Activated CD4-positive, alpha-beta T cell treated with anti-CD3 and anti-CD28 coated beads, Interleukin-2, amount 10 ng/mL, durations not matched to agents 7 days and 5 days (primary cell): ENCODE measurements at regions not wholly inside any gene's neighbourhood (a gene's known extent, or its start where the extent isn't known, plus 50 kb on each side); places are given as distances from the start of the nearest gene placed in this dataset.

ENCODE experiments used
- CTCF ChIA-PET: fragments of 350-600 bp; sonication (Branson Sonifier 250); formaldehyde crosslinking; loops from one replicate; lab custom pipeline; 2021; ENCODE audit warnings: antibody characterized with exemption; lab: Charles Lee
- POLR2A ChIA-PET: fragments of 350-600 bp; sonication (Branson Sonifier 250); formaldehyde crosslinking; loops from one replicate; lab custom pipeline; 2021; ENCODE audit warnings: antibody characterized with exemption; lab: Charles Lee
- DNase-seq: peaks from one replicate; pipeline ENCODE4 v3.0.0-alpha.2; 2020
- H3K27ac Mint-ChIP-seq: one replicate; pipeline ENCODE4 v1.8.0; 2021; ENCODE audit warnings: mild to moderate bottlenecking, moderate library complexity, mixed read lengths
- H3K27me3 Mint-ChIP-seq: one replicate; pipeline ENCODE4 v1.8.0; 2021; ENCODE audit warnings: mixed read lengths
- H3K36me3 Mint-ChIP-seq: one replicate; pipeline ENCODE4 v1.8.0; 2021; ENCODE audit warnings: low read depth, mixed read lengths
- H3K4me1 Mint-ChIP-seq: one replicate; pipeline ENCODE4 v1.8.0; 2021; ENCODE audit warnings: mixed read lengths
- H3K4me3 Mint-ChIP-seq: one replicate; pipeline ENCODE4 v1.8.0; 2021; ENCODE audit warnings: mild to moderate bottlenecking, moderate library complexity, mixed read lengths
- H3K9me3 Mint-ChIP-seq: one replicate; pipeline ENCODE4 v1.8.0; 2021; ENCODE audit warnings: mixed read lengths

DNA sequence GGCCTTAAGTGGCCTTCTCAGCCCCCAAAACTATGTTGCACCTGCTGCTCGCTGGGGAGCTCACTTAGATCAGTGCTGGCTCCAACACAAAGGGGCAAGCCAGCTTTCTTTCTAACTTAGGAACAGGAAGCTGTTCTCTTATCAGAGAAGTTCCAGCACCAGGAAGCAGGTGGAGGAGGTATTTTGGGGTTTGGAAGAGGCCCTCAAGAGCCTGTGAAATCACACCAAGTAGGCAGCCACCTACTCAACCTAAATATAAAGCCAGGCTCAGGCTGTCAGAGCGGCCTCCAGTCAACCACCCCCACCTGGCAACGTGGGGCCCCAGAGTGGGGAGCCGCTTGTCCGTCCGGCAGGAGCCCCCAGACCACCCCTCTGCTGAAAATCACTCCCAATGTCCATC lies 152.8 kb downstream of the OLFM1 start:
- DNase-seq, result no peak
- ChIA-PET POLR2A (no interaction called here), CTCF (no interaction called here)
- Mint-ChIP-seq H3K4me1 (no peaks in the 10 kb centered on the region), H3K4me3 (no peak overlapping the region), H3K36me3 (no peaks in the 10 kb centered on the region), H3K27me3 (no peaks in the 10 kb centered on the region), H3K9me3 (no peaks in the 10 kb centered on the region), H3K27ac (no peak overlapping the region)

DNA sequence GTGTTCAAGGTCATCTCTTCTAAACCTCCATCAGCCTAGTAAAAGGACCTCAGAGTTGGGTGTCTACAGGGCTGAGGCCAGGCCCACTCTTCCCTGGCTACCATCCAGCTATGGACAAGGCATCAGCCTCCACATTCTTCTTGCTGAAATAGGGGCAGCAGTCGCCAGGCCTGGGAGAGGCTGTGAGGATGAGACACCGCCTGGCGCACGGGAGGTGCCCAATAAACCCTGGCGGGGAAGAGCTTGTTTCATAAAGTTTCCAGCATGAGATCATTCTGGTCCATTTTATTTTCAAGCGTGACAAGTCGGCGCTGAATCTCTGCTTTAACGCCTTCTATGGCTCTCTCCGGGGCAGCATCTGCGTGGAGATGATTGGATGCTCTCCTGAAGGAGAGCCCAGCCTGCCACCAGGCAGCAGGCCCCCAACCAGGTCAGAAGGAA lies 153.4 kb downstream of the OLFM1 start:
- no peaks in the 10 kb centered on the region for H3K27me3 Mint-ChIP-seq
- no peak overlapping the region for H3K4me3 Mint-ChIP-seq
- H3K27ac Mint-ChIP-seq, result no peak overlapping the region
- H3K36me3 Mint-ChIP-seq, result no peaks in the 10 kb centered on the region
- POLR2A ChIA-PET, result no interaction called here
- no peak for DNase-seq
- CTCF ChIA-PET, result no interaction called here
- H3K4me1 Mint-ChIP-seq, result no peaks in the 10 kb centered on the region
- H3K9me3 Mint-ChIP-seq, result no peaks in the 10 kb centered on the region

GRCh38 chr9:135241381-135242048 lies 154.0 kb downstream of the OLFM1 start:
- H3K27me3 Mint-ChIP-seq, result no peaks in the 10 kb centered on the region
- no peak overlapping the region for H3K4me3 Mint-ChIP-seq
- no peaks in the 10 kb centered on the region for H3K36me3 Mint-ChIP-seq
- no peaks in the 10 kb centered on the region for H3K4me1 Mint-ChIP-seq
- H3K9me3 Mint-ChIP-seq, result no peaks in the 10 kb centered on the region
- H3K27ac Mint-ChIP-seq, result no peak overlapping the region
- ChIA-PET POLR2A (no interaction called here), CTCF (no interaction called here)
- DNase-seq, result no peak

GRCh38 chr9:135242049-135242396 lies 154.6 kb downstream of the OLFM1 start:
- H3K27ac Mint-ChIP-seq, result no peak overlapping the region
- ChIA-PET CTCF (no interaction called here), POLR2A (no interaction called here)
- H3K4me1 Mint-ChIP-seq, result no peaks in the 10 kb centered on the region
- no peaks in the 10 kb centered on the region for H3K9me3 Mint-ChIP-seq
- H3K4me3 Mint-ChIP-seq, result no peak overlapping the region
- H3K27me3 Mint-ChIP-seq, result no peaks in the 10 kb centered on the region
- DNase-seq, result no peak
- H3K36me3 Mint-ChIP-seq, result no peaks in the 10 kb centered on the region

DNA sequence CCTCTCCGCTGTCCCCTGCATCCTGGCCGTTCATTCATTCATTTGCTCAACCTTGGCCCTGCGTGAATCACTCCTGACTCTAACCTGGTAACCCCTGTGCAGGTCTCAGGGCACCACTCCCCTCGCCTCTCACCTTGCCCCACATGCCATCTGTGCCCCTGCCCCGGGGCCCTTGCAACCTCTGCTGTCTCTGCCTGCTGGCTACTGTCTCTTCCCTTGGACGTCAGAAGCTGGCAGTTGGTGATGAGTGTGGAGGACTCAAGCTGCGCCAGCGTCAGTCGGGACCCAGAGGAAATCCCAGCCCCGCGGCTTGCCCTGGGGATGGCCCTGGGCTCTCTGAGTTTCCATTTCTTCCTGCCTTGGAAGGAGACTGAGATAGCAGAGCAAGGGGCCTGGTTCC lies 154.9 kb downstream of the OLFM1 start:
- CTCF ChIA-PET, result no interaction called here

GRCh38 chr9:135243201-135244190 lies 156.0 kb downstream of the OLFM1 start:
- Mint-ChIP-seq H3K36me3 (no peaks in the 10 kb centered on the region), H3K9me3 (no peaks in the 10 kb centered on the region), H3K4me1 (no peaks in the 10 kb centered on the region), H3K27me3 (no peaks in the 10 kb centered on the region), H3K27ac (no peak overlapping the region), H3K4me3 (no peak overlapping the region)
- CTCF ChIA-PET, result no interaction called here
- POLR2A ChIA-PET, result no interaction called here
- no peak for DNase-seq

More for the DNA sequence above, 154.9 kb downstream of the OLFM1 start:
- no peak for DNase-seq
- Mint-ChIP-seq H3K9me3 (no peaks in the 10 kb centered on the region), H3K27me3 (no peaks in the 10 kb centered on the region), H3K36me3 (no peaks in the 10 kb centered on the region), H3K27ac (no peak overlapping the region), H3K4me1 (no peaks in the 10 kb centered on the region), H3K4me3 (no peak overlapping the region)
- POLR2A ChIA-PET, result no interaction called here

DNA sequence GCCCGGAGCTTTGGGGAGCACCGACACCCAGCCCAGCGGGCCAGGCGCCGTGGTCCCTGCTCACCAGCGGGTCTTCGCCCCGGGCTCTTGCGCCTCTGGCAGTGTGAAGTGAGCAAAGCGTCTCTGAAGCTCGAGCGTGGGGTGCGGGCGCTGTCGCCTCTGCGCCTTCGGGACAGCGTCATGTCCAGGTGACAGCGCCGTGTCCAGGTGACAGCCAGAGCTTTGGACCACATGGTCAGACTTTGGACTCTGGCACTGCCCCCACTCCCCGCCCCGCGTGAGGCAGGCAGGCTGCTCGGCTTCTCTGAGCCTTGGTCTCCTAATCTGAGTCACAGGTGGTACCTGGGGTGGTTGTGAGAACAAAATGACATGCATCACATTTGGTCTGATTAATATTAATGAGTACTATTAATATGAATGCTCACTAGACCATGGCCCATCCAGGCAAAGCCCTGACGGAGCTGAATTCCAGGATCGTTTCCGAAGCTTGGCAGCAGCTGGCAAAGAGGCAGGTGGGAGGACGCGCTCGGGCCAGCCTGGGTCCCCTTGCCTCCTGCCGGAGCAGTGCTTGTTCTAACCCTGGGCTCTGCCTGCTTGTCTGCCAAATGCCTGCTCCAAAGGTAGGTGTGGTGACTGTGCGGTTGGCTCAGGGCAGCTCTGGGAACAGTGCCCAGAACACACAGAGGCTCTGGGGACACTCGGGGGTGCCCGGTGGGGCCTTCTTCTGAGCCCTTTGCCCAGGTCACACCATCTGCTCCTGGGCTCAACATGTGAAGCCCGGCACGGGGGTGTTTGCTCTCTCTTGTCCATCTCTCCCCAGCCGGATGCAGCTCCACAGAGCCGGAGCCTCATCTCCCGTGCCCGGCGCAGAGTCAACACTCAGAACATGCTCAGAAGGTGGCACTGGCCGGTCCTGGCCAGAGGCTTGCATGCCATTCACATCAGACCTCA lies 157.1 kb downstream of the OLFM1 start:
- no peak for DNase-seq
- H3K27me3 Mint-ChIP-seq, result no peaks in the 10 kb centered on the region
- H3K4me3 Mint-ChIP-seq, result no peak overlapping the region
- H3K27ac Mint-ChIP-seq, result no peak overlapping the region
- no peaks in the 10 kb centered on the region for H3K4me1 Mint-ChIP-seq
- CTCF ChIA-PET, result no interaction called here
- POLR2A ChIA-PET, result no interaction called here
- H3K36me3 Mint-ChIP-seq, result no peaks in the 10 kb centered on the region
- no peaks in the 10 kb centered on the region for H3K9me3 Mint-ChIP-seq

- Mint-ChIP-seq H3K36me3 (no peaks in the 10 kb centered on the region), H3K4me3 (no peak overlapping the region), H3K27ac (no peak overlapping the region), H3K4me1 (no peaks in the 10 kb centered on the region), H3K9me3 (no peaks in the 10 kb centered on the region), H3K27me3 (no peaks in the 10 kb centered on the region)
- DNase-seq, result no peak
- ChIA-PET CTCF (no interaction called here), POLR2A (no interaction called here)
Observed at GRCh38 chr9:135245482-135246247, 158.2 kb downstream of the OLFM1 start.

DNA sequence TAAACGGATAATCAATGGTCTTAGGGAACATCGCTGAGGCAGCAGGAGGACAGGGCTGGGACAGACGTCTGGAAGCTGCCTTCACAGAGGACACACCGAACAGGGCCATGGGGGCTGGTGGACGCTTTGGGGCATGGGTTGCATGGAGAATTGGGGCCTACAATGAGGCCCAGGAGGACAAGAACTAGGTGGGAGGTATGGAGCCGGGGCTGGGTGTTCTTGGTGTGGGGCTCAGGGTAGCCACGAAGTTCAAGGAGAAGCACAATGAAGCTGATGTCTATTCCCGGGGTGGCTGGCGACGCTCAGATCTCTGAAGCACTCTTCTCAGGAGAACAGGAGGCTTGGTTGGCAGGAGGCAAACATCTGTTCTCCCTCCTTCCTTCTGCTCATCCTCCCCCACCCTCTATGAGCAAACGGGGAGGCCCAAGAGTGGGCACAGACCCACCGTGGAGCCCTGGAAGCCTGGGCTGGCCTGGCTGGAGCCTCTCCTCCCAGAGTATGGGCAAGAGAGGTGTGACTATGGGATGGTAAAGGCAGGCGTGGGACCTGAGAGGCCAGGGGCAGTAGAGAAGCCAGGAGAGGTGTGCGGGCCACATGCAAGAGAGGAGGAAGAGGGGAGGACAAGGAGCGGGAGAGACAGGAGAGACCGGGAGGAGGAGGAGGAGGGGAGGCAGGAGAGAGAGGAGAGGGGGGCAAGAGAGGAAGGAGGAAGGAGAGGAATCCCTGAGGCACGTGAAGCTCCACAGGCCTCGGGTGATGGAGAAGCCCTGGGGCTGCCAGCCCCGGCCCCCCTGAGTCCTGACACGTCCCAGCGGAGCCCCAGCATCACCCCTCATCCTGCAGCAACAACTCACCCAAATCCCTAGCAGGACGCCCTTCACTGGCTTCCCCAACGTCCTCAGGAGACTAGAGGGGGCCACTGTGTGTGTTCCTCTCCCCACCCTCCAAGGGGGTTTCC lies 159.1 kb downstream of the OLFM1 start:
- H3K4me1 Mint-ChIP-seq, result no peaks in the 10 kb centered on the region
- no peaks in the 10 kb centered on the region for H3K36me3 Mint-ChIP-seq
- DNase-seq, result no peak
- ChIA-PET CTCF (no interaction called here), POLR2A (interaction anchor here (0.5 kb wide), 1 partner anchor 448 kb away, joined by 3 read pairs; no protein-coding TSS in a partner anchor)
- no peaks in the 10 kb centered on the region for H3K27me3 Mint-ChIP-seq
- H3K4me3 Mint-ChIP-seq, result no peak overlapping the region
- H3K27ac Mint-ChIP-seq, result no peak overlapping the region
- H3K9me3 Mint-ChIP-seq, result no peaks in the 10 kb centered on the region

- H3K27me3 Mint-ChIP-seq, result no peaks in the 10 kb centered on the region
- H3K4me3 Mint-ChIP-seq, result no peak overlapping the region
Observed at GRCh38 chr9:135247227-135247930, 159.9 kb downstream of the OLFM1 start.

DNA sequence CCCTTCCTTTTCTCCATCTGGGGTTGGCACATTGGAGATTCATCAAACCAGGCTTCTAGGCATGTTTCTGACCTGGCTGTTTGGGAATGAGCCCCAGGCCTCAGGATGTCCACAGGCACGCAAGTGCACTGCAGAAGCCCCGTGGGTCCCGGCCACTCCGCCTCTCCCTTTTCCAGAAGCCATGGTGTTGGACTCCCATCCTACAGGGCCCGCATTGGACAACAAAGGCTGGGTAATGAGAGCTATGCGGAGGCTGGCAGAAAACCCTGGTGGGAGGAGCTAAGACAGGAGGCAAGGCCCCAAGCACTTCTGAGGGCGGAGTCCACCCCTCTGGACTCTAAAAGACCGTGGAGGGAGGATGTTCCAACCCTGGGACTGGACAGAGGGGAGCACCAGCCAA lies 160.6 kb downstream of the OLFM1 start:
- no peaks in the 10 kb centered on the region for H3K27me3 Mint-ChIP-seq
- H3K4me3 Mint-ChIP-seq, result no peak overlapping the region
- no peaks in the 10 kb centered on the region for H3K36me3 Mint-ChIP-seq
- no peak for DNase-seq
- H3K4me1 Mint-ChIP-seq, result no peaks in the 10 kb centered on the region
- ChIA-PET CTCF (no interaction called here), POLR2A (no interaction called here)
- H3K27ac Mint-ChIP-seq, result no peak overlapping the region
- H3K9me3 Mint-ChIP-seq, result no peaks in the 10 kb centered on the region

More at GRCh38 chr9:135247227-135247930, 159.9 kb downstream of the OLFM1 start:
- CTCF ChIA-PET, result no interaction called here
- H3K9me3 Mint-ChIP-seq, result no peaks in the 10 kb centered on the region
- no peak for DNase-seq
- no peak overlapping the region for H3K27ac Mint-ChIP-seq
- no peaks in the 10 kb centered on the region for H3K36me3 Mint-ChIP-seq
- POLR2A ChIA-PET, result interaction anchor here (0.5 kb wide), 1 partner anchor 447 kb away, joined by 3 read pairs; no protein-coding TSS in a partner anchor
- H3K4me1 Mint-ChIP-seq, result no peaks in the 10 kb centered on the region
